Mesenchymal stem cell (in vitro differentiated cells and primary cell): ENCODE measurements at regions not wholly inside any gene's neighbourhood (a gene's known extent, or its start where the extent isn't known, plus 50 kb on each side); places are given as distances from the start of the nearest gene placed in this dataset.

Experiments
- DNase-seq: peaks from one replicate; pipeline ENCODE4 v3.0.0-alpha.2; 2013
- H2AFZ ChIP-seq: one replicate; pipeline ENCODE4 v1.6.1; 2013; ENCODE audit warnings: low read depth, mild to moderate bottlenecking, control low read depth, inconsistent platforms, low read length, moderate library complexity
- H2AK5ac ChIP-seq: 2 replicates; pipeline ENCODE4 v1.6.1; 2013; ENCODE audit warnings: low read length, moderate library complexity, mild to moderate bottlenecking, inconsistent platforms; ENCODE audit not compliant: severe bottlenecking
- H2BK120ac ChIP-seq: one replicate; pipeline ENCODE4 v1.6.1; 2013; ENCODE audit warnings: low read depth, mild to moderate bottlenecking, inconsistent platforms, low read length, moderate library complexity
- H2BK12ac ChIP-seq, 2 experiments: one replicate each; pipeline ENCODE4 v1.6.1; 2013; ENCODE audit warnings: inconsistent platforms in 2 of 2, low read length in 2 of 2, mild to moderate bottlenecking in 2 of 2, moderate library complexity in 2 of 2, control low read depth in 1 of 2
- H2BK15ac ChIP-seq: one replicate; pipeline ENCODE4 v1.6.1; 2013; ENCODE audit warnings: mild to moderate bottlenecking, low read depth, inconsistent platforms; ENCODE audit not compliant: poor library complexity, severe bottlenecking
- H2BK5ac ChIP-seq: 2 replicates; pipeline ENCODE4 v1.6.1; 2013; ENCODE audit warnings: low read depth, mild to moderate bottlenecking, low read length, control low read depth, inconsistent platforms; ENCODE audit not compliant: poor library complexity, severe bottlenecking
- H3K14ac ChIP-seq, 2 experiments: one replicate each; pipeline ENCODE4 v1.6.1; 2013; ENCODE audit warnings: inconsistent platforms in 2 of 2, low read length in 2 of 2, control low read depth in 1 of 2, mild to moderate bottlenecking in 1 of 2, moderate library complexity in 1 of 2
- H3K18ac ChIP-seq, 2 experiments: one replicate each; pipeline ENCODE4 v1.6.1; 2013; ENCODE audit warnings: inconsistent platforms in 2 of 2, low read length in 2 of 2, control low read depth in 1 of 2, low read depth in 1 of 2, mild to moderate bottlenecking in 1 of 2
- H3K23ac ChIP-seq, 2 experiments: one replicate each; pipeline ENCODE4 v1.6.1; 2013; ENCODE audit warnings: inconsistent platforms in 2 of 2, low read length in 2 of 2, mild to moderate bottlenecking in 2 of 2, moderate library complexity in 2 of 2, control low read depth in 1 of 2
- H3K27ac ChIP-seq: 2 replicates; pipeline ENCODE4 v1.5.1; 2013; ENCODE audit warnings: mild to moderate bottlenecking, moderate library complexity, low read length, control low read depth, inconsistent platforms; ENCODE audit not compliant: poor library complexity, severe bottlenecking
- H3K27me3 ChIP-seq, 2 experiments: 2 replicates each; pipeline versions ENCODE4 v1.6.1 to v1.7.0; 2013; ENCODE audit warnings: low read length in 2 of 2, mild to moderate bottlenecking in 2 of 2, moderate library complexity in 2 of 2, control low read depth in 1 of 2, inconsistent platforms in 1 of 2; ENCODE audit not compliant: control insufficient read depth in 1 of 2, insufficient read depth in 1 of 2
- H3K36me3 ChIP-seq, 2 experiments: 2 replicates each; pipeline versions ENCODE4 v1.6.1 to v1.7.0; 2013; ENCODE audit warnings: low read length in 2 of 2, control low read depth in 1 of 2, inconsistent platforms in 1 of 2, low read depth in 1 of 2, mild to moderate bottlenecking in 1 of 2; ENCODE audit not compliant: insufficient read depth in 2 of 2, control insufficient read depth in 1 of 2
- H3K4ac ChIP-seq, 2 experiments: one replicate each; pipeline ENCODE4 v1.6.1; 2013; ENCODE audit warnings: inconsistent platforms in 2 of 2, low read length in 2 of 2, mild to moderate bottlenecking in 2 of 2, moderate library complexity in 2 of 2, control low read depth in 1 of 2, low read depth in 1 of 2
- H3K4me1 ChIP-seq: 2 replicates; pipeline ENCODE4 v1.6.1; 2013; ENCODE audit warnings: low read depth, low read length, control low read depth; ENCODE audit not compliant: control insufficient read depth, insufficient read depth
- H3K4me2 ChIP-seq: 2 replicates; pipeline ENCODE4 v1.6.1; 2013; ENCODE audit warnings: low read length, mild to moderate bottlenecking, inconsistent platforms; ENCODE audit not compliant: poor library complexity, severe bottlenecking
- H3K4me3 ChIP-seq, 2 experiments: 2 replicates each; pipeline versions ENCODE4 v1.5.1 to v1.7.0; 2013; ENCODE audit warnings: low read length in 2 of 2, mild to moderate bottlenecking in 2 of 2, control low read depth in 1 of 2, low read depth in 1 of 2; ENCODE audit not compliant: insufficient read depth in 1 of 2
- H3K79me1 ChIP-seq: replicated peaks from 2 replicates; pipeline ENCODE4 v1.6.1; 2013; ENCODE audit warnings: mild to moderate bottlenecking, control low read depth, low read length, inconsistent platforms; ENCODE audit not compliant: poor library complexity, severe bottlenecking
- H3K9ac ChIP-seq: 2 replicates; pipeline ENCODE4 v1.7.0; 2013; ENCODE audit warnings: mild to moderate bottlenecking, low read length, moderate library complexity
- H3K9me3 ChIP-seq: 2 replicates; pipeline ENCODE4 v1.7.0; 2013; ENCODE audit warnings: mild to moderate bottlenecking, low read length; ENCODE audit not compliant: control insufficient read depth
- H4K8ac ChIP-seq: one replicate; pipeline ENCODE4 v1.6.1; 2013; ENCODE audit warnings: inconsistent platforms, mild to moderate bottlenecking, low read length, moderate library complexity
- H4K91ac ChIP-seq: one replicate; pipeline ENCODE4 v1.6.1; 2013; ENCODE audit warnings: mild to moderate bottlenecking, low read length, inconsistent platforms
- WGBS: methylation state at CpG from one replicate; pipeline ENCODE4 v1.1.7; 2013; ENCODE audit warnings: mixed read lengths; 5-methylcytosine and 5-hydroxymethylcytosine counted together

DNA sequence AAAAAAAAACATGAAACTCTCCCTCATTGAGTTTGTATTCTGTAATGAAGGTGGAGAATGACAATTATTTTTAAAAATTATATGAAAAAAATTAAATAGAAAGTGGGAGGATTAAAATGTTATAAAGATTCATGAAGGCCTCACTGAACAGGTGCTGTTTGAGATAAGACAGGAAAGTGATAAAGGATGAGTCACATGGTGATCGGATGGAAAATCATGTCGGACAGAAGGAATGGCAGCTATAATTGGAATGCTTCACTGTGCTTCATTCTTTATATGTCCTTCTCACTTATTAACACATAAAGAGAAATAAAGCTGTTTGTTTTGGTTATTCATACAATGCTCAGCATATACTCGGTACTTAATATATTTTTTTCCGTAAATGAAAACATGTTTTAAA lies 464.5 kb upstream of the RGMB start:
- H3K27ac ChIP-seq = peak overlapping the region; percentile 79
- no peak overlapping the region for H3K18ac ChIP-seq
- no peaks in the 10 kb centered on the region for H3K36me3 ChIP-seq
- H2BK15ac ChIP-seq = no peak overlapping the region
- no peak overlapping the region for H3K4ac ChIP-seq
- no peaks in the 10 kb centered on the region for H3K9me3 ChIP-seq
- H2BK5ac ChIP-seq = no peak overlapping the region
- peak overlapping the region; percentile 90 for H3K9ac ChIP-seq
- WGBS = no CpG with 5 or more reads among the region's 4 CpGs
- H2BK12ac ChIP-seq = no peak overlapping the region
- H3K79me1 ChIP-seq = no peaks in the 10 kb centered on the region
- H2AK5ac ChIP-seq = no peak overlapping the region
- no peak overlapping the region for H3K23ac ChIP-seq
- H3K27me3 ChIP-seq = no peaks in the 10 kb centered on the region
- no peak overlapping the region for H2AFZ ChIP-seq
- no peak overlapping the region for H4K8ac ChIP-seq
- H3K4me3 ChIP-seq = peak overlapping the region in 1 of 2 experiments; percentile 58
- peak; percentile 54 for DNase-seq
- no peak overlapping the region for H2BK120ac ChIP-seq
- H3K4me1 ChIP-seq = peaks cover 3% of the 10 kb centered on the region
- no peak overlapping the region for H3K4me2 ChIP-seq
- no peak overlapping the region for H3K14ac ChIP-seq
- H4K91ac ChIP-seq = no peak overlapping the region

GRCh38 chr5:98309785-98310598 lies 463.5 kb upstream of the RGMB start:
- WGBS = 0% methylated on average over 7 of the region's 7 CpGs
- no peak overlapping the region for H2BK15ac ChIP-seq
- no peak overlapping the region for H3K23ac ChIP-seq
- H3K9ac ChIP-seq = peak overlapping the region; percentile 90
- H3K4me2 ChIP-seq = peak overlapping the region; percentile 6
- peak overlapping the region; percentile 90 for H4K8ac ChIP-seq
- H2BK120ac ChIP-seq = no peak overlapping the region
- peak; percentile 100 for DNase-seq
- peak overlapping the region in 1 of 2 experiments; percentile 58 for H3K4me3 ChIP-seq
- H3K18ac ChIP-seq = peak overlapping the region; percentile 87 to 97
- peak overlapping the region in 1 of 2 experiments; percentile 41 for H3K14ac ChIP-seq
- no peak overlapping the region for H4K91ac ChIP-seq
- peak overlapping the region in 1 of 2 experiments; percentile 73 for H2BK12ac ChIP-seq
- H3K79me1 ChIP-seq = no peaks in the 10 kb centered on the region
- no peaks in the 10 kb centered on the region for H3K36me3 ChIP-seq
- H3K27ac ChIP-seq = peak overlapping the region; percentile 92
- H2AFZ ChIP-seq = peak overlapping the region; percentile 58
- peak overlapping the region; percentile 74 for H2BK5ac ChIP-seq
- peak overlapping the region in 1 of 2 experiments; percentile 92 for H3K4ac ChIP-seq
- H3K9me3 ChIP-seq = no peaks in the 10 kb centered on the region
- peak overlapping the region; percentile 14 for H2AK5ac ChIP-seq
- peaks cover 3% of the 10 kb centered on the region for H3K4me1 ChIP-seq
- H3K27me3 ChIP-seq = no peaks in the 10 kb centered on the region

- Histone ChIP-seq H3K9ac (peak overlapping the region; percentile 72), H2AK5ac (no peak overlapping the region), H4K8ac (no peak overlapping the region), H2BK12ac (no peak overlapping the region), H3K4me2 (no peak overlapping the region), H3K4me3 (no peak overlapping the region), H2BK15ac (no peak overlapping the region), H2BK120ac (no peak overlapping the region), H4K91ac (no peak overlapping the region), H3K27ac (peak overlapping the region; percentile 94), H3K27me3 (no peaks in the 10 kb centered on the region), H3K79me1 (no peaks in the 10 kb centered on the region), H3K23ac (no peak overlapping the region), H3K18ac (no peak overlapping the region), H3K4me1 (peaks cover 3% of the 10 kb centered on the region), H2AFZ (no peak overlapping the region), H3K14ac (no peak overlapping the region), H2BK5ac (peak overlapping the region; percentile 46), H3K4ac (no peak overlapping the region), H3K9me3 (no peaks in the 10 kb centered on the region), H3K36me3 (no peaks in the 10 kb centered on the region)
- DNase-seq = peak; percentile 69
Measured at GRCh38 chr5:98314292-98314691, 459.2 kb upstream of the RGMB start.

GRCh38 chr5:98318386-98318785 lies 455.1 kb upstream of the RGMB start:
- no peaks in the 10 kb centered on the region for H3K79me1 ChIP-seq
- no peaks in the 10 kb centered on the region for H3K9me3 ChIP-seq
- H2BK12ac ChIP-seq = no peak overlapping the region
- no peak overlapping the region for H3K4me3 ChIP-seq
- H3K27ac ChIP-seq = no peak overlapping the region
- DNase-seq = no peak
- no peak overlapping the region for H3K18ac ChIP-seq
- H3K36me3 ChIP-seq = no peaks in the 10 kb centered on the region
- H3K4ac ChIP-seq = no peak overlapping the region
- H3K4me2 ChIP-seq = no peak overlapping the region
- no peak overlapping the region for H3K14ac ChIP-seq
- H2BK120ac ChIP-seq = no peak overlapping the region
- H2BK5ac ChIP-seq = no peak overlapping the region
- H4K91ac ChIP-seq = no peak overlapping the region
- no peak overlapping the region for H3K23ac ChIP-seq
- H3K27me3 ChIP-seq = no peaks in the 10 kb centered on the region
- H3K4me1 ChIP-seq = no peaks in the 10 kb centered on the region
- H2AK5ac ChIP-seq = no peak overlapping the region
- no peak overlapping the region for H2AFZ ChIP-seq
- H3K9ac ChIP-seq = no peak overlapping the region
- no peak overlapping the region for H4K8ac ChIP-seq
- H2BK15ac ChIP-seq = no peak overlapping the region
